ENCODE measurements at regions not wholly inside any gene's neighbourhood (a gene's known extent, or its start where the extent isn't known, plus 50 kb on each side); places are given as distances from the start of the nearest gene placed in this dataset.

- Histone ChIP-seq H3K36me3 (ENCODE audit: control insufficient read depth, insufficient read depth, low read length) (no peaks in the 10 kb centered on the region; the same call in 1 of the 2 replicates), H3K4me1 (ENCODE audit: control insufficient read depth, insufficient read depth, low read length) (no peaks in the 10 kb centered on the region), H3K4me3 (ENCODE audit: low read depth in 2 of 2, low read length in 2 of 2) (no peak overlapping the region), H3K9me3 (ENCODE audit: control insufficient read depth, insufficient read depth, low read depth, low read length) (no peaks in the 10 kb centered on the region), H3K27me3 (ENCODE audit: control insufficient read depth, insufficient read depth, low read length) (no peaks in the 10 kb centered on the region), H3K27ac (ENCODE audit: low read length) (no peak overlapping the region)
- in situ Hi-C loops (cut with HindIII; ENCODE audit: low pct_unique_long_range_greater_than_20kb, low sequenced_read_pairs) (no loop called here), intact Hi-C loops (cut with micrococcal nuclease; ENCODE audit: unreplicated experiment) (no loop called here)
- BruUV-seq (replicated peaks) = no TSS peak
- DNase-seq (ENCODE audit: low read depth, low spot score) (no peak), ATAC-seq (no peak)
- CTCF ChIA-PET = no interaction called here
- TF ChIP-seq CTCF (IDR thresholded peaks at IDR 0.05) (no peak), POLR2AphosphoS5 (IDR thresholded peaks at IDR 0.05; ENCODE audit: low read depth, low read length) (no peak), TCF7L2 (IDR thresholded peaks at IDR 0.05; ENCODE audit: low read depth, low read length) (no peak), REST (IDR thresholded peaks at IDR 0.05; ENCODE audit: insufficient read depth in 1 of 2, low read depth in 2 of 2, low read length in 1 of 2) (no peak), SIN3A (IDR thresholded peaks at IDR 0.05; ENCODE audit: borderline replicate concordance, insufficient read depth, low read depth, low read length) (no peak)
- POLR2A ChIA-PET = no interaction called here
Observed at GRCh38 chr6:81966968-81967367, 214.5 kb upstream of the TENT5A start.

- ATAC-seq = no peak
- no peaks in the 10 kb centered on the region for H3K27me3 ChIP-seq (ENCODE audit: control insufficient read depth, insufficient read depth, low read length)
- H3K4me1 ChIP-seq (ENCODE audit: control insufficient read depth, insufficient read depth, low read length) = no peaks in the 10 kb centered on the region
- intact Hi-C loops (cut with micrococcal nuclease; ENCODE audit: unreplicated experiment) (no loop called here), in situ Hi-C loops (cut with HindIII; ENCODE audit: low pct_unique_long_range_greater_than_20kb, low sequenced_read_pairs) (no loop called here)
- CTCF ChIA-PET = no interaction called here
- H3K9me3 ChIP-seq (ENCODE audit: control insufficient read depth, insufficient read depth, low read depth, low read length) = no peaks in the 10 kb centered on the region
- BruUV-seq (replicated peaks) = no TSS peak
- no peaks in the 10 kb centered on the region for H3K36me3 ChIP-seq (ENCODE audit: control insufficient read depth, insufficient read depth, low read length)
- TF ChIP-seq CTCF (IDR thresholded peaks at IDR 0.05) (no peak), POLR2AphosphoS5 (IDR thresholded peaks at IDR 0.05; ENCODE audit: low read depth, low read length) (no peak), REST (IDR thresholded peaks at IDR 0.05; ENCODE audit: insufficient read depth in 1 of 2, low read depth in 2 of 2, low read length in 1 of 2) (no peak), SIN3A (IDR thresholded peaks at IDR 0.05; ENCODE audit: borderline replicate concordance, insufficient read depth, low read depth, low read length) (no peak), TCF7L2 (IDR thresholded peaks at IDR 0.05; ENCODE audit: low read depth, low read length) (no peak)
- POLR2A ChIA-PET = no interaction called here
- H3K27ac ChIP-seq (ENCODE audit: low read length) = no peak overlapping the region
- no peak overlapping the region for H3K4me3 ChIP-seq (ENCODE audit: low read depth in 2 of 2, low read length in 2 of 2)
- no peak for DNase-seq (ENCODE audit: low read depth, low spot score)
Observed at GRCh38 chr6:81962198-81962597, 209.7 kb upstream of the TENT5A start.

All from Panc1 (cell line).